Memory B cell (primary cell): ENCODE measurements at regions not wholly inside any gene's neighbourhood (a gene's known extent, or its start where the extent isn't known, plus 50 kb on each side); places are given as distances from the start of the nearest gene placed in this dataset.

Experiments
- ATAC-seq: fragments of 150-1000 bp; cut with Tn5 transposase; 2 replicates; pipeline ENCODE4 v1.10.0; 2021; ENCODE audit warnings: low read depth, mild to moderate bottlenecking, moderate library complexity
- DNase-seq, 2 donors: peaks; one replicate each; pipeline ENCODE4 v3.0.0; 2022; ENCODE audit warnings: low spot score in 2 of 2
- H3K27ac Mint-ChIP-seq: one replicate; pipeline ENCODE4 v1.8.0; 2022; ENCODE audit warnings: mild to moderate bottlenecking, moderate library complexity, mixed read lengths
- H3K27me3 Mint-ChIP-seq: one replicate; pipeline ENCODE4 v1.8.0; 2022; ENCODE audit warnings: mixed read lengths
- H3K36me3 Mint-ChIP-seq: one replicate; pipeline ENCODE4 v1.8.0; 2022; ENCODE audit warnings: mild to moderate bottlenecking, mixed read lengths
- H3K4me1 Mint-ChIP-seq: one replicate; pipeline ENCODE4 v1.8.0; 2022; ENCODE audit warnings: mixed read lengths
- H3K4me3 Mint-ChIP-seq: one replicate; pipeline ENCODE4 v1.8.0; 2022; ENCODE audit warnings: mild to moderate bottlenecking, moderate library complexity, mixed read lengths
- H3K9me3 Mint-ChIP-seq: one replicate; pipeline ENCODE4 v1.8.0; 2022; ENCODE audit warnings: mixed read lengths

DNA sequence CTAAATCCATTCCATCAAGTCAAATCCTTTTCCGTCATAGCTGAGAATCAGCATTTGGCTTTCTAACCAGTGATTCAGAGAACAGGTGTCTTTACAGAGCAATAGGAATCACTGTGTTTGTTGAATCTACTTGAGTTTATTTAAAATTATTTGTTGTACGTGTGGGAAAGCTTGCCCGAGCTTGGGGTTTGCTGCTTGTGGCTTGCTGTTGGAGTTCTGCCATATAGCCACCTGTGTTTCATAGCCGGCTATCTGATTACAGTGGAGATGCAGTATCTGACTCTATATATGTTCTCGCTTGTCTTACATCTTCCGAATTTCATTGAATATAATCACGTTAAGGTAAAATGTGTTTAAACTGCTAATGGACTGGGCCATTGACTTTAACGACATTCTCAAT, 274.3 kb upstream of the MKI67 start:
- Mint-ChIP-seq H3K27ac (no peak overlapping the region), H3K4me3 (no peak overlapping the region), H3K36me3 (no peaks in the 10 kb centered on the region), H3K4me1 (no peaks in the 10 kb centered on the region), H3K9me3 (peaks cover 6% of the 10 kb centered on the region), H3K27me3 (peaks cover 2% of the 10 kb centered on the region)
- ATAC-seq (no peak), DNase-seq (no peak)

DNA sequence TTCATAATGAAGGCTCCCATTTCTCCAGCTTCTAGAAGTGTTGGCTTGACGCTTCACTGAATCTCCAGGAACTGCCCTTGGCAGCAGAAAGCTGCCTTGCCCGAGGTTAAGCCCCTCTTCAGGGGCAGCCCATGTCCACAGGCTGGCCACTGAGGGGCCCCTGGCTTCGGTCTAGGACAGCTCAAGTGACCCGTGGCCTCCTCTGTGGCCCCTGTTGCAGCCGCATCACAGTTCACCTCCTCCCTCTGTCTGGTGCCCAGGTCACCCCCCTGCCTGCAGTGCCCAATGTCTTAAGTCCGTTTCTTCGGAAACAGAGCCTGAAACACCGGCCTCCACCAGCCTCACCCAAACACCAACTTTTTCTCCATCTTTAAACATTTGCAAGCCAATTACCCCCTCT, 279.2 kb upstream of the MKI67 start:
- no peak overlapping the region for H3K4me3 Mint-ChIP-seq
- H3K4me1 Mint-ChIP-seq, result no peaks in the 10 kb centered on the region
- H3K9me3 Mint-ChIP-seq, result peaks cover 8% of the 10 kb centered on the region
- no peak overlapping the region for H3K27ac Mint-ChIP-seq
- H3K27me3 Mint-ChIP-seq, result no peaks in the 10 kb centered on the region
- no peak for ATAC-seq
- H3K36me3 Mint-ChIP-seq, result no peaks in the 10 kb centered on the region
- DNase-seq, result no peak

DNA sequence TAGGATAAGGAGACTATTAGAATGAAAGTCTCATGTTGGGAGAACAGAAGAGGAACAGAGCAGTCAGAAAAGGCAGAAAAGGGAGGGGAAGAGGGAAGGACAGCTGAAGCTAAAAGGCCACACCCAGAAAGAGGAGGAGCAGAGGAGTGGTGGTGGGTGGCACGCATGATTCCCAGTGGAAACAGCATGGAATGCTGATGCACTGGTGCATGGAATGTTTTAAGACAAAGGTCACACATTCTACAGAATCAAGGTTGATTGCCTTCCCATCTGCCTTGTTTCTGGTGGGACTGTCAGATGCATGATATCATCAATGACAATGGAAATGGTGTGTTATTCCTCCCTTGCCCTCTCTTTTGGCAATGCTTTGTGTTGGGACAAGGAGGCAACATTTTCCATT, 285.4 kb upstream of the MKI67 start:
- ATAC-seq (no peak), DNase-seq (no peak)
- H3K4me3 Mint-ChIP-seq, result no peak overlapping the region
- peaks cover 2% of the 10 kb centered on the region for H3K9me3 Mint-ChIP-seq
- no peaks in the 10 kb centered on the region for H3K36me3 Mint-ChIP-seq
- no peaks in the 10 kb centered on the region for H3K27me3 Mint-ChIP-seq
- H3K4me1 Mint-ChIP-seq, result no peaks in the 10 kb centered on the region
- H3K27ac Mint-ChIP-seq, result no peak overlapping the region

DNA sequence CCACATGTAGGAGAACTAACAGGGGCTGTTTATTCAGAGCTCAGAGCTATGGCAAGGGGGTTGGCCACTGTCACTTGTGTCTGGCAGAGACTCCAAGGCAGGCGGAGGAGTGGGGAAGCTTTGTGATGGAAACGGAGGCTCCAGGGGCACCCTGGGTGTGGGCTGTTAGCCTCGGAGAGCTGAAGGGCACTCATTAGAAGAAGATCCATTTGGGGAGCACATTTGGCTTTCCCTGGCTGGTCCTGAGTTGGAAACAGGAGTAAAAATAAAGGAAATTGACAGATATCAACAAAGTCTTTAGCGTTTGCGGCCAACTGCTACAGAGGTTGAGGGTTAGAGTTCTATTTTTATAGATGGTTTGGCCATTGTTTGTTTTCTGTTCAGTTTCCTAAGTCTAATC, 288.3 kb upstream of the MKI67 start:
- ATAC-seq, result no peak
- no peak overlapping the region for H3K4me3 Mint-ChIP-seq
- no peaks in the 10 kb centered on the region for H3K4me1 Mint-ChIP-seq
- H3K9me3 Mint-ChIP-seq, result peaks cover 2% of the 10 kb centered on the region
- no peaks in the 10 kb centered on the region for H3K36me3 Mint-ChIP-seq
- no peaks in the 10 kb centered on the region for H3K27me3 Mint-ChIP-seq
- H3K27ac Mint-ChIP-seq, result no peak overlapping the region
- no peak for DNase-seq

DNA sequence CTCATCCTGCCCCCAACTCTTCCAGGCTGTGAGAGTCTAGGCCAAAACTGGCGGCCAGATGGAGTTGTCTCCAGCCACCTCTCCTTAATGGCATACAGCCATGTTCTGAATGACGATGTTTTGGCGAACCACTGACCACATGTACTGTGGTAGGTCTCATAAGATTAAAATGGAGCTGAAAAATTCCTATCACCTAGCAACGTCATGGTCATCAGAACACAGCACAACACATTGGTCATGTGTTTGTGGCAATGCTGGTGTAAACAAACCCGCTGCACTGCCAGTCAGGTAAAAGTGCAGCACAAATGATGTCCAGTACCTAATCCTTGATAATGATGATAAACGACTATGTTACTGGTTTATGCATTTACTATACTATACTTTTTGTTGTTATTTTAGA, 290.0 kb upstream of the MKI67 start:
- Mint-ChIP-seq H3K9me3 (peaks cover 2% of the 10 kb centered on the region), H3K4me3 (no peak overlapping the region), H3K4me1 (no peaks in the 10 kb centered on the region), H3K27ac (no peak overlapping the region), H3K36me3 (no peaks in the 10 kb centered on the region), H3K27me3 (no peaks in the 10 kb centered on the region)
- DNase-seq, result no peak
- ATAC-seq, result no peak

DNA sequence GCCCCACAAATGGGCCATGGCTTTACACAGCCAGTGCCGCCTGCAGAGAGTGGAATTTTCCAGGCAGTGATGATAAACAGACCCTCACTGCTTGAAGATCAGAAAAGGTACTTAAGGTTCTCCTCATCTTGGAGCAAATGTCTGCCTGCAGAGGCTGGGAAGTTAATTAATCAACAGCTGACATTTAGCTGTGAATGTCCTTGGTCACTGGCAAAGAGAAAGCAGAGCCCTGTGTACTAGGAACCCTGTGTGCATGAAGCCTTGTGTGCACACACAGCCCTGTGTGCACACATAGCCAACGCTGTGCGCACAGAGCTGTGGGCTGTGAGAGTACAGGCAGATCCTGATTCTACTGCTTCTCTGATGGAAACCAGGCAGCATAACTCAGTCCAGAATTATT, 291.6 kb upstream of the MKI67 start:
- Mint-ChIP-seq H3K27ac (no peak overlapping the region), H3K27me3 (no peaks in the 10 kb centered on the region), H3K36me3 (no peaks in the 10 kb centered on the region), H3K4me1 (no peaks in the 10 kb centered on the region), H3K4me3 (no peak overlapping the region), H3K9me3 (no peaks in the 10 kb centered on the region)
- ATAC-seq, result no peak
- no peak for DNase-seq

DNA sequence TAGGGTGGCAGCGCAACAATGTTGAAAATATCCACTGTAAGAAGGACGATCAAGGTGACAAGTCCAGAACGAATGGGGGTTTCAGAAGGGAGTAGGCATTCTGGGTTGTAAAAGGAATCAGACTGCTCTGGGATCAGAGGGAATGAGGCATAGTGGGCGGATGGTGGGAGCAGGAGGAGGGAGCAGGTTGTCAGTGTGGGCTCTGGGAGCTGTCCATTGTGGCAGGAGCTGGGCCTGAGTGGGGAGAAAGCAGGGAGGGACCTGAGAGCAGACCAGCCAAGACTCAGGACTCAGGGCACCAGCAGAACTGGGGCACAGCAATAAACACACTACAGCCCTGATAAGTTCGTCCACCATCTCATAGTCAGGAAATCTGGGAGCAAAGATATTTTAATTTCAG, 292.6 kb upstream of the MKI67 start:
- ATAC-seq, result no peak
- H3K27me3 Mint-ChIP-seq, result no peaks in the 10 kb centered on the region
- no peak overlapping the region for H3K27ac Mint-ChIP-seq
- no peaks in the 10 kb centered on the region for H3K4me1 Mint-ChIP-seq
- H3K36me3 Mint-ChIP-seq, result no peaks in the 10 kb centered on the region
- H3K9me3 Mint-ChIP-seq, result no peaks in the 10 kb centered on the region
- no peak for DNase-seq
- H3K4me3 Mint-ChIP-seq, result no peak overlapping the region

DNA sequence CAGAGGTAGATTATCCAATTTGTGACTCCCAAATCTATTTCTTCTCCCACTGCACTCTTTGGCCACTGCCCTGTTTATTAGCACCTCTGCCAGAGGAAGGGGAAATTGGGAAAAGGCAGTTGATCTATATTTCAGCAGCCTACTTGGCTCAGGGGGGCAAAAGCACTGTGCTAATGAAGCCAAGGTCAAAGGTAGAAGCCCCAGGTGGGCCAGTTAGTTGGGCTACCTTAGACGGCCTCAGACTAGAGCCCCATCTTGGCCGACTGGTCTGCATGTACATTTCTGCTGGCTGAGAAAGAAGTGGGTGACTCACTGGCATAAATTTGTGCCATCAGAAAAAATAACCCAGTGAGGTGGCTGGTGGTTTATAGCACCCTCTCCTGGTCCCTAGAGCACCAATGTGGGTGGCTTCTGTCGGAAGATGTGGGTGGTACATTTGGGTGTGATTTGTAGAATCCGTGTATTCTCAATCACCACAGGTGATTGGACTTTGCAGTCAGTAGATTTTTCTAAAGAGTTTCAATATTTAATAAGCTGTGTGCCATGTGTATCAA, 293.3 kb upstream of the MKI67 start:
- DNase-seq (no peak), ATAC-seq (no peak)
- Mint-ChIP-seq H3K27me3 (no peaks in the 10 kb centered on the region), H3K27ac (no peak overlapping the region), H3K9me3 (no peaks in the 10 kb centered on the region), H3K4me1 (no peaks in the 10 kb centered on the region), H3K36me3 (no peaks in the 10 kb centered on the region), H3K4me3 (no peak overlapping the region)

DNA sequence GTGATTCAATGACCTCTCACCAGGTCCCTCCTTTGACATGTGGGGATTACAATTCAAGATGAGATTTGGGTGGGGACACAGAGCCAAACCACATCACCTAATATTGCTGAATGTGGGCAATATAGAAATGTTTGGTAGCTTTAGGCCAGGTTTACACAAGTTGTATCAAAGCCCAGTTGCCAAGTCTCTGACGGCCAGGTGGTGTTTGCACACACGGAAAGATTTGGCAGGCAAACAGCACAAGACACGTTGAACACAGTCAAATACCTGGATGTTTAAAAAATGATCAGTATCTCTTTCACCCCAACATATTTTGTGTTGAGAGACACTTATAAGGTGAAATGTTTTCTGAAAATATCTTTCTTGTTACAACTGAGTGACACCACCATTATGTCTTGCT, 294.4 kb upstream of the MKI67 start:
- peaks cover 2% of the 10 kb centered on the region for H3K27me3 Mint-ChIP-seq

DNA sequence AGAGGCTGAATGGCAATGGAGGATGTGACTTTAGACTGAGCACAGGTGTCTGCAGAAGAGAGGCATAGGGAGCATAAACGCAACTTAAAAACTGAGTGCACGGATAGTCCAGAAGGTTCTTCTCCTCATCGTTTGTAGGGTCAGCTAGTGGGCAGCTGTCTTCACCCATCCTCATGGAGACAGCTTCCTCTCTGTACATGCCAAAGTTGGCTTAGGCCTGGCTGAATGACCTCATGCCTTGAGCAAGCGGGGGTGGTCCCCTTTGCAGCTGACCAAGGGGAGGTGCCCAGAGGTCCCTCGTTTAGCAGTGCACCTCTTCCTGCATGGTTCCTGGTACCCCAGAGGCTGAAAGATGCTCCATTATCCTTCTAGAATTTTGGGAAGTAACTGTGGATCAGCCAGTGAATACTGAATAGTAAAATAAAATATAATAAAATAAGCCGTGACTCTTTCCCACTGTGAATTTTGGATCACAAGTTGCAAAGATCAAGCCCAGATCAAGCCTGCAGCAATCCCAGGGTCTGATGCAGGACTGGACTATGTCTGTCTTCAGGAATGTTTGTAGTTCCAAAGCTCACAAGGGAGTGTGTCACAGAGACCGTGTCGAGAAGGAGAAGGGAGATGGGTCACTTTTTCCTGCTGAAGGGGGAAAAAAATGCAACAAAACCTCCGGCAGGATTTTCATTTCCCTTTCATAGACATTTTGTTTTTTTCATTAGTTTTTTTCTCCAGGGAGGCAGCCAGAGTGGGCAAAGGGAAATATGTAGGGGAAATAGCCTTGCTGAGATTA, 295.3 kb upstream of the MKI67 start:
- DNase-seq, result no peak
- Mint-ChIP-seq H3K4me1 (no peaks in the 10 kb centered on the region), H3K27ac (no peak overlapping the region), H3K4me3 (no peak overlapping the region), H3K36me3 (no peaks in the 10 kb centered on the region), H3K27me3 (peaks cover 2% of the 10 kb centered on the region), H3K9me3 (no peaks in the 10 kb centered on the region)
- ATAC-seq, result no peak

More for the DNA sequence above, 294.4 kb upstream of the MKI67 start:
- no peak for ATAC-seq
- no peaks in the 10 kb centered on the region for H3K4me1 Mint-ChIP-seq
- H3K9me3 Mint-ChIP-seq, result no peaks in the 10 kb centered on the region
- no peak overlapping the region for H3K27ac Mint-ChIP-seq
- no peak for DNase-seq
- H3K36me3 Mint-ChIP-seq, result no peaks in the 10 kb centered on the region
- no peak overlapping the region for H3K4me3 Mint-ChIP-seq

DNA sequence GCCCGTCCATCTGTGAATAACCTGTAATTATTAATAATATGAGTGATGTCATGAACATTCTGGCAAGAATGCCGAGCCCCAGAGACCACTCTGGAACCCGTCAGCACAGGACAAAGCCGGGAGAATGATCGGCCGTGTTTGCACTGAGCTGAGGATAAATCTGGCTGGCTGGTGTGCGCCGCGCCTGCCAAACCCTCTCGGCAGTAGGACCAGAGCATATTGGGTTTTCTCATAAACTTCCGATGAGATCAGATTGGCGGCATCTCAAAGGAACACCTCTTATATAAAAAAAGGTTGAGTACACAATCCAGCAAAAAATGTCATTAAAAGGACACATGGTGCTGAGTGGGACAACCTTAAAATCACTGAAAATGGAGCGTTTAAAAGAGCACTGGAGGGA, 296.0 kb upstream of the MKI67 start:
- Mint-ChIP-seq H3K36me3 (no peaks in the 10 kb centered on the region), H3K4me3 (no peak overlapping the region), H3K9me3 (no peaks in the 10 kb centered on the region), H3K27me3 (peaks cover 2% of the 10 kb centered on the region), H3K4me1 (no peaks in the 10 kb centered on the region), H3K27ac (no peak overlapping the region)
- ATAC-seq (no peak), DNase-seq (no peak)

DNA sequence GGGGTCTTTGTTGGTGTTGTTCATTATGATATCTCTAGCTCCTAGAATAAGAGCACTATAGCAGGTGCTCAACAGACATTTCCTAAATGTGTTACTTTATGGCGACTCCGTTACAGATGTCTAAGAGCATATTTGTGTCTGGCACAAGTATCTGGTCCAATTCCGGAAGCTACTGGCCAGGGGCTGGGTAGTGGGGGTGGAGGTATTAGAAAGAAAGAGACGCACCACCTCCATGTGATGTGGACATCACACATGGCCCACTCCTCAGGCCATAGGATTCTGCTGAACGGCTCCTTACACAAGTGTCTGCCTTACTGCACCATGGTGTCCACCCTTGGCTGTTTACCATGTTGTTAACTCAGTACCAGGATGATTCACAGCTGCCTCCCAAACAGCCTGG, 296.8 kb upstream of the MKI67 start:
- no peak overlapping the region for H3K27ac Mint-ChIP-seq
- H3K27me3 Mint-ChIP-seq, result peaks cover 2% of the 10 kb centered on the region
- H3K4me1 Mint-ChIP-seq, result no peaks in the 10 kb centered on the region
- DNase-seq (no peak), ATAC-seq (no peak)
- H3K4me3 Mint-ChIP-seq, result no peak overlapping the region
- no peaks in the 10 kb centered on the region for H3K36me3 Mint-ChIP-seq
- H3K9me3 Mint-ChIP-seq, result no peaks in the 10 kb centered on the region

DNA sequence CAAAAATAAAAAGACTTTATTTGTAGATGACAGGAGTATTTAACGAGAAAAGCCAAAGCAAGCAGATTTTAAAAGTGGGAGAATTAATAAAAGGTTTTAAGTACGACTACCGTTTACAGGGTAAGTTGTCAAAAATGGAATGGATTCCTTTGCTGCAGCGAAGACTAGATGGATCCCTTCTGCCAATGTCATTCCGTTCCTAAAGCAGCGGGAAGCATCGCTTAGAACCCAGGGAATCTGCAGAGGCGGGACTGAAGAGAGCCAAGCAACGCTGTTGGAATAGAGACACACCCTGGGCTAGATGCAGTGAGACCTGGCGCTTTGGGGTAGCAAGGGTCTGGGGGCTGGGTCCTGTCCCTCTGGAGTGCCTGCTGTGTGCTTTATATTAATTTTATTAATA, 303.1 kb upstream of the MKI67 start:
- H3K4me1 Mint-ChIP-seq, result no peaks in the 10 kb centered on the region
- DNase-seq (no peak), ATAC-seq (no peak)
- no peak overlapping the region for H3K4me3 Mint-ChIP-seq
- H3K27ac Mint-ChIP-seq, result no peak overlapping the region
- no peaks in the 10 kb centered on the region for H3K36me3 Mint-ChIP-seq
- H3K27me3 Mint-ChIP-seq, result peaks cover 2% of the 10 kb centered on the region
- H3K9me3 Mint-ChIP-seq, result peaks cover 2% of the 10 kb centered on the region

DNA sequence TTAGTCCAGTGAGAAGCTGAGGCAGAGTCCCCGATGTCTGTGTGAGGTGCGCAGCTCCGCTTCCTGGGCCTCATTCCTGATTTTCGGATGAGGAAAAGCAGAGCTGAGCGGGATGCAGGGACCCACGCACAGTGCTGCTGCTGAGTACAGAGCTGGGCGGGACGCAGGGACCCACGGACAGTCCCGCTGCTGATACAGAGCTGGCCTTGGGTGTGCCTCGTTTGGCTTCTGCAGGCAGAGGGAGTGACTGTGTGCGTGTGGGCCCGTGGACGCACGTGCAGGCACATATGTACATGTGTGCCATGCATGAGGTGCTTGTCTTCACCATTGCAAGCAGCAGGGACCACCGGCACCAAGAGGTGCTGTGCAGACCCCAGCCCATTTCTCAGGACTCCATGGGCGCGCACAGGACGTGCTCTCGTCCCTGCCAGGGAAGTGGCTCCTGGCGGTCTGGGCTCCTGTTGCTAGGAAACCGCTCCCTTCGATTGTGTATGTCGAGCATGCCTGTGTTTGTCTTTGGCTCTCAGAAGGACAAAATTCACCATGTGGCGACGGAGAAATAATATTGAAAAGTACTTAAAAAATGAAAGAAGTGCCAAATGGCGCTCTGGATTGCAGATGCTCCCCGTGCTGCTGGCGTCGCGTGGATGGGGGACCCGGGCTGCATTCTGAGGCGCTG, 303.8 kb upstream of the MKI67 start:
- Mint-ChIP-seq H3K27me3 (peaks cover 2% of the 10 kb centered on the region), H3K27ac (no peak overlapping the region), H3K9me3 (peaks cover 2% of the 10 kb centered on the region), H3K4me3 (no peak overlapping the region), H3K36me3 (no peaks in the 10 kb centered on the region), H3K4me1 (no peaks in the 10 kb centered on the region)
- DNase-seq (no peak), ATAC-seq (no peak)

DNA sequence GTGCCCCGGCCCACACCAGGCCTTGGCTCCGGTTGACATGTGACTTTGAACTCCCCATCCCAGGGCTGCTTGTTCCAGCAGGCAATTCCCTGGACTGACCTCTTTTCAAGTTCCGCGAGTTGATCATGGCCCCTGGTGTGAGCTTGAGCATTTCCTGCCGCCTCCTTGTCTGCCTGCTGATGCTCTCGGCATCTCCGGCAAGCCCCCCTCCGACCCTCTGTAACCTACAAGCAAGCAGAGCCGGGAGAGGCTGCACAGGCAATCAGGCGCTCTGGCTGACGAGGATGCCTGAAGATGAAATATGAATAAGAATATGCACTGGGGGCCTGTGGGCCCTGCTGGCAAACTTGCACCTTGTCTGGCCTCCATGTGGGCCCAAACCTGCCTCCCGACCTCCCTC, 304.9 kb upstream of the MKI67 start:
- Mint-ChIP-seq H3K4me1 (no peaks in the 10 kb centered on the region), H3K27me3 (no peaks in the 10 kb centered on the region), H3K4me3 (no peak overlapping the region), H3K27ac (no peak overlapping the region), H3K36me3 (no peaks in the 10 kb centered on the region), H3K9me3 (peaks cover 2% of the 10 kb centered on the region)
- no peak for DNase-seq
- ATAC-seq, result no peak
